HepG2 (cell line): ENCODE measurements at regions not wholly inside any gene's neighbourhood (a gene's known extent, or its start where the extent isn't known, plus 50 kb on each side); places are given as distances from the start of the nearest gene placed in this dataset.

Source experiments
- ATAC-seq: fragments of 200-7000 bp; cut with Tn5 transposase; 3 replicates; pipeline ENCODE4 v1.9.1; 2020; ENCODE audit warnings: mild to moderate bottlenecking, moderate library complexity
- BruUV-seq: library from RNA; stranded (reverse); fragments of 400-500 nt; replicated peaks from 2 replicates; lab custom pipeline; 2021; lab: Mats Ljungman, UMichigan
- CTCF ChIA-PET: fragments of 300-600 bp; formaldehyde crosslinking; extraction: SDS; loops from one replicate; lab custom pipeline; 2021; ENCODE audit warnings: low total read pairs, inconsistent platforms, low intra/inter-chr PET ratio; lab: Yijun Ruan, JAX
- POLR2A ChIA-PET: fragments of 350-600 bp; sonication (Branson Sonifier 250); formaldehyde crosslinking; loops from one replicate; lab custom pipeline; 2020; ENCODE audit warnings: antibody characterized with exemption, inconsistent platforms; lab: Yijun Ruan, JAX
- DNase-seq: peaks from one replicate; pipeline ENCODE4 v3.0.0-alpha.2; 2015; ENCODE audit warnings: low spot score
- FAIRE-seq: peaks from 3 replicates; lab custom pipeline; 2011; peaks lifted over from hg19 to GRCh38; lab: Jason Lieb, UNC
- H2AFZ ChIP-seq: one replicate; pipeline ENCODE4 v1.6.1; 2011; ENCODE audit warnings: low read length, inconsistent platforms
- H3K27ac ChIP-seq: fragments of 300-600 bp; 3 replicates; pipeline ENCODE4 v1.8.0; 2011; ENCODE audit warnings: mixed run types, mild to moderate bottlenecking, mixed read lengths, low read length, inconsistent platforms; ENCODE audit not compliant: insufficient read depth; ENCODE audit errors: extremely low read length
- H3K27me3 ChIP-seq, 2 experiments: fragments of 200-600 bp in 1 of 2; 2 replicates in 1 of 2; 3 replicates in 1 of 2; pipeline versions ENCODE4 v1.6.0 to v1.8.0; 2011; ENCODE audit warnings: low read length in 2 of 2, mild to moderate bottlenecking in 2 of 2, moderate library complexity in 2 of 2, inconsistent platforms in 1 of 2; ENCODE audit not compliant: insufficient read depth in 2 of 2, control insufficient read depth in 1 of 2
- H3K36me3 ChIP-seq, 2 experiments: fragments of 200-600 bp in 1 of 2; replicated peaks in 1 of 2; 2 replicates in 1 of 2; 3 replicates in 1 of 2; pipeline versions ENCODE4 v1.5.1 to v1.8.0; 2011; ENCODE audit warnings: low read length in 2 of 2, inconsistent platforms in 1 of 2; ENCODE audit not compliant: insufficient read depth in 2 of 2, control insufficient read depth in 1 of 2
- H3K4me1 ChIP-seq: 2 replicates; pipeline ENCODE4 v1.5.1; 2012; ENCODE audit warnings: low read length, inconsistent platforms; ENCODE audit not compliant: insufficient read depth
- H3K4me2 ChIP-seq: 2 replicates; pipeline ENCODE4 v1.6.0; 2011; ENCODE audit warnings: low read depth, low read length, inconsistent platforms
- H3K4me3 ChIP-seq, 3 experiments: fragments of 200-600 bp in 1 of 3; sonication (generic), shearing (Covaris generic) in 1 of 3; replicated peaks in 1 of 3; 2 replicates each; pipeline ENCODE4 v1.5.1; 2011 to 2016; ENCODE audit warnings: low read length in 3 of 3, inconsistent platforms in 2 of 3, low read depth in 2 of 3, mild to moderate bottlenecking in 2 of 3, control low read depth in 1 of 3, mixed read lengths in 1 of 3; ENCODE audit not compliant: insufficient read depth in 1 of 3
- H3K79me2 ChIP-seq: one replicate; pipeline ENCODE4 v1.6.1; 2011; ENCODE audit warnings: low read length, inconsistent platforms; ENCODE audit not compliant: insufficient read depth
- H3K9ac ChIP-seq: 2 replicates; pipeline ENCODE4 v1.6.0; 2011; ENCODE audit warnings: mild to moderate bottlenecking, low read depth, low read length, inconsistent platforms; ENCODE audit not compliant: insufficient read depth
- H3K9me3 ChIP-seq: 2 replicates; pipeline ENCODE4 v1.5.1; 2012; ENCODE audit warnings: mild to moderate bottlenecking, low read length
- H4K20me1 ChIP-seq: 2 replicates; pipeline ENCODE4 v1.6.0; 2011; ENCODE audit warnings: inconsistent platforms, mild to moderate bottlenecking, low read length, moderate library complexity; ENCODE audit not compliant: insufficient read depth
- CEBPB ChIP-seq: IDR thresholded peaks from 2 replicates; pipeline ENCODE4 v1.6.1; 2011; ENCODE audit warnings: low read depth, low read length, improper control_type of control experiment, borderline replicate concordance
- CEBPG ChIP-seq: IDR thresholded peaks from 2 replicates; pipeline ENCODE4 v1.6.1; 2016
- GLMP ChIP-seq: sonication (generic); formaldehyde crosslinking; IDR thresholded peaks from 2 replicates; pipeline ENCODE4 v1.9.0; 2021; ENCODE audit warnings: missing genetic modification reagents, mild to moderate bottlenecking, borderline replicate concordance
- MAFK ChIP-seq, 2 experiments: IDR thresholded peaks in 1 of 2; conservative IDR thresholded peaks in 1 of 2; 2 replicates each; pipeline ENCODE4 v1.6.1; 2011; ENCODE audit warnings: improper control_type of control experiment in 2 of 2, low read length in 2 of 2
- NRL ChIP-seq: sonication (generic); formaldehyde crosslinking; IDR thresholded peaks from 2 replicates; pipeline ENCODE4 v1.5.0; 2020; ENCODE audit warnings: missing genetic modification reagents, mild to moderate bottlenecking, moderate library complexity, borderline replicate concordance
- SP2 ChIP-seq: sonication (generic); formaldehyde crosslinking; IDR thresholded peaks from 2 replicates; pipeline ENCODE4 v1.5.1; 2020; ENCODE audit warnings: mild to moderate bottlenecking, missing genetic modification reagents
- THRA ChIP-seq: sonication (generic); formaldehyde crosslinking; IDR thresholded peaks from 2 replicates; pipeline ENCODE4 v1.4.0; 2020; ENCODE audit warnings: missing genetic modification reagents, borderline replicate concordance
- ZNF3 ChIP-seq: IDR thresholded peaks from 2 replicates; pipeline ENCODE4 v1.7.0; 2017; ENCODE audit warnings: inconsistent platforms
- WGBS: methylation state at CpG from one replicate; pipeline ENCODE4 v1.1.6; 2017; ENCODE audit warnings: low lambda C conversion rate; 5-methylcytosine and 5-hydroxymethylcytosine counted together
- in situ Hi-C: cut with HindIII; loops from 2 replicates; pipeline ENCODE4 v1.10.0; 2017; ENCODE audit warnings: low pct_unique_long_range_greater_than_20kb; ENCODE audit not compliant: extremely low pct_ligation_motif_present
- intact Hi-C: fragments of 100-400 bp; cut with micrococcal nuclease; formaldehyde crosslinking; loops from one replicate; pipeline ENCODE4 v1.10.0; 2022; ENCODE audit not compliant: unreplicated experiment

GRCh38 chr4:29199025-29199424 lies 1521.1 kb upstream of the PCDH7 start:
- DNase-seq (no peak), ATAC-seq (no peak), FAIRE-seq (no peak)
- under 1% methylated on average over 2 of the region's 2 CpGs for WGBS
- Histone ChIP-seq H3K4me2 (no peak overlapping the region), H3K9ac (no peak overlapping the region), H3K9me3 (peaks cover 26% of the 10 kb centered on the region), H3K27ac (no peak overlapping the region), H3K27me3 (no peaks in the 10 kb centered on the region), H3K4me1 (no peaks in the 10 kb centered on the region), H2AFZ (no peak overlapping the region), H4K20me1 (no peaks in the 10 kb centered on the region), H3K36me3 (no peaks in the 10 kb centered on the region), H3K4me3 (no peak overlapping the region), H3K79me2 (no peaks in the 10 kb centered on the region)
- in situ Hi-C loops = no loop called here
- CTCF ChIA-PET = no interaction called here
- POLR2A ChIA-PET = no interaction called here
- TF ChIP-seq GLMP (CRISPR knock-in tag) (no peak), CEBPB (peak; percentile 34; the same call in 1 of the 2 replicates), SP2 (no peak)
- BruUV-seq = no TSS peak
- intact Hi-C loops = no loop called here

- Histone ChIP-seq H4K20me1 (no peaks in the 10 kb centered on the region), H3K79me2 (no peaks in the 10 kb centered on the region), H3K9me3 (peaks cover 26% of the 10 kb centered on the region), H3K27ac (no peak overlapping the region), H3K9ac (no peak overlapping the region), H3K27me3 (no peaks in the 10 kb centered on the region), H3K36me3 (no peaks in the 10 kb centered on the region), H3K4me3 (no peak overlapping the region), H2AFZ (no peak overlapping the region), H3K4me1 (no peaks in the 10 kb centered on the region), H3K4me2 (no peak overlapping the region)
- ATAC-seq (no peak), DNase-seq (no peak), FAIRE-seq (no peak)
- TF ChIP-seq MAFK (conservative IDR thresholded peaks at IDR 0.05 in 1 of 2, IDR thresholded peaks at IDR 0.05 in 1 of 2; ENCODE audit: low read length in 2 of 2) = no peak
- TF ChIP-seq ZNF3 (CRISPR knock-in tag) = no peak
- no peak for TF ChIP-seq NRL (CRISPR knock-in tag)
- TF ChIP-seq CEBPG = no peak
- no peak for TF ChIP-seq THRA
- CTCF ChIA-PET = no interaction called here
- intact Hi-C loops (no loop called here), in situ Hi-C loops (no loop called here)
- 2% methylated on average over 4 of the region's 4 CpGs for WGBS
- BruUV-seq = no TSS peak
- POLR2A ChIA-PET = no interaction called here
Observed at GRCh38 chr4:29199485-29199884, 1520.7 kb upstream of the PCDH7 start.
